HG03442 (cell line): ENCODE measurements at regions not wholly inside any gene's neighbourhood (a gene's known extent, or its start where the extent isn't known, plus 50 kb on each side); places are given as distances from the start of the nearest gene placed in this dataset.

Experiments
- ATAC-seq: cut with Tn5 transposase; IDR thresholded peaks from one replicate; pipeline ENCODE4 v1.9.1; 2021; ENCODE audit warnings: mild to moderate bottlenecking, moderate library complexity; ENCODE audit not compliant: unreplicated experiment

DNA sequence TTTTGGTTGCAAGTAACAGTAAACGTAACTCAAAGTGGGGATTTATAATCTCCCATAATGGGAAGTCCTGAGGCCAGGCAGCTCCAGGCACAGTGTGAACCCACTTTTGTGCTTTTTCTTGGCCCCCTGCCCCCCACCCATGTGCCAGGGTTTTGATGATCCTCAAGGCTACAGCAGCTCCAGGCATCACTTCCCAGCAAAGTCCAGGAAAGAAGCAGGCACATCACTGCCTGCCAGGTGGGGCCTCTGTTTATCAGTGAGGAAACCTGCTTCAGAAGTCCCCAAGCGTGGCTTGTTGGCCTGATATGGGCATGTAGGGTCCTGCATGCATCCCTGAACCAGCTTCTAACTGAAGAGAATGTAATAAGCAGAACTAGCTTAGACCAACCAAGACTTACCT lies 299.2 kb upstream of the SKOR2 start:
- ATAC-seq = no peak

DNA sequence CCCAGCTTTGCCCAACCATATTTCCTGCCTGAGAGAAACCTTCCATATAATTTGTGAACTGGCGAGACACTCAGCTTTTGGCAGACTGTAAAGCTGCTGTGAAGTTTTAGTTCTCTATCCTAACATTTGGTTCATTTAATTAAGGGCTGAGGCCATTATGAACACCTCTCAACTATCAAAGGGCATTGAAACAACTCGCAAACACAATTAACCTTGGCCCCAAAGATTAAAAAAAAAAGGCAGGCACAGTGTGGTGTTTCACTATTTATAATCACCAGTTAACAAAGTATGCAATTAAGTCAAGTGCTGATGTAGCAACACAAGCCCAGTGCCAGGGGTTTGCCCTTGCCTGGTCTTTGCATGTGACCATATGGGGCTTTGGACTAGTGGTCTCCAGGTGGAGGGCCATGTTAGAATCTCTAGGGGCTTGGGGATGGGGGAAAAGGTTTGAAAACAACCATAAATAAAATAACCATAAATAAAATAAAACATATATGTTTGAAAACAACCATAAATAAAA lies 297.6 kb upstream of the SKOR2 start:
- ATAC-seq = no peak

DNA sequence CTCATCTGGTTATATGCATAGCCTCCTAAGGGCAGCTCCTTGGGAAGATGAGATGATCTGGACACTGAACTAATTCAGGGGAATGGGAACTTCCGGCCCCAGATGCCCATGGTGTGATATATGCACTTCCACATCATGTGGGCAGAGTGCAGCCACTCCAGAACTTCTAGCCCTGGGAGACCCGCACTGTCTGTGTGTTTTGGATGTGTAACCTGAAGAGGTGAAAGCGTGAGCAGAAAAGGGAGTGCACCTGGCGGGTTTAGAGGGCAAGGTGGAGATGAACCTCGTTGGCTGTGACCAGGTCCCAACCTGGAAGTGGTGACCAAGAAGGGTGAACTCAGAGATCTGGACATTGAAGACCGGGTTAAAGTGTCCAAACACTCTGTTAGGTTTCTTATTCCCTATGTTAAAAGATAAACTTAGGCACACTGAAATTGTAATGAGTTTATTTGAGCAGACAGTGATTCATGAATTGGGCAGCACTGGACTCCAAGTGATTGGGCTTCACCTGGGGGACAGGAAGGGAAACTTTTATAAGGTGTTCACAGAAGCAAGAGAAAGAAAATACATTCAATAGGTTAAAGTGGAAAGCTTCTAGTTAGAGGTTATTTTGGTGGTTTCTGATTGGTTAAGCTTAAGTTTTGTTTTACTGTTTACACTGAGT lies 296.2 kb upstream of the SKOR2 start:
- ATAC-seq = no peak

DNA sequence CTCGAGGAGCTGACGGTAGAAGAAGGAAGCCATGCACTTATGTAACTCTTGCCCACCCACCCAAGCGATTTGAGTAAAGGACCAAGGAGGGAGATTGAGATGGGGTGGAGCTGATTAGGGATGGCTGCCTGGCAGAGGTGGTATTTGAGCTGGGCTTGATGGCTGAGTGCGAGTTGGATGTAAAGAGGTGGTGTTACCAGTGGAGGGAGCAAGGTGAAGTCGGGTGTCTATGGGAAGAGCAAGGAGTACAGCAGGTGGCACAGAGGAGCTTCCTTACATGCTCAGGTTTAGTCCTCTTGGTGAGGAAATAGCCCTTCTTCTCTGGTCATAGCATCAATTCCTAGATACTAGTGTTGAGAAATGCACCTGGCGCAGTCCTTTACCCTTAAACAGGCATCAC lies 294.2 kb upstream of the SKOR2 start:
- no peak for ATAC-seq

DNA sequence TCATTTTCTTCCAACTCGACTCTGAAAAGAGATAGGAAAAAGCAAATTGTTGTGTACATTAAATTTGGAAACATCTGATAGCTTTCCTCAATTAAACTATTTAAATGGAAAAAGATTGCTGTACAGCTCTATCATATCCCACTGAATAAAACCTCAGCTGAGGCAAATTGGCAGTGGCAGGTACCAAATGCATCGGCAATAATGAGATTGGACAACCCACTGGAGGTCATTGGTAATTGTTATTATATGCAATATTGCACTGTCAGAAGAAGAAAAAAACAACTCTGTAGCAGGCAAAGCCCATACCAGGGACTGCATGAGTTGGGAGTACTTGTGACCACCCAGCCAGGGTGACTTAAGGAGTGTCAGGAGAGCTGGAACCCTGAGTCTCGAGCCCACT lies 291.6 kb upstream of the SKOR2 start:
- no peak for ATAC-seq

DNA sequence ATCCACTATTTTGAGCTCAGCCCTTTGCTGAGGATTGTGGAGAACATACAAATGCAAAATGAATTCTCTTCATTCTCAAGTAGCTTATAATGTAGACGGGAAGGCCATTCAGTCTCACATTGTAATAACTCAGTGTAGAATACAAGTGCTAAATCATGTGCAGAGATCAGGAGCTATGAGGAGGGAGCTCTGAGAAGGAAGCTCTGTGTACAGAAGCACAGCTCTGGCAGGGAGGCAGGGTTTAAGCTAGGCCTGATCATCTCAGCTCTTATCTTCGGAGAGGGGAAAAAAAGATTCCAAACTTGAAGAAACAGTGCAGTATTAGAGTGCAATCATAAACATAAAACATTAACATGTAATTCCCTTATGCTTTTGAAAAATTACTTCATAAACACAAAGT lies 291.1 kb upstream of the SKOR2 start:
- no peak for ATAC-seq

DNA sequence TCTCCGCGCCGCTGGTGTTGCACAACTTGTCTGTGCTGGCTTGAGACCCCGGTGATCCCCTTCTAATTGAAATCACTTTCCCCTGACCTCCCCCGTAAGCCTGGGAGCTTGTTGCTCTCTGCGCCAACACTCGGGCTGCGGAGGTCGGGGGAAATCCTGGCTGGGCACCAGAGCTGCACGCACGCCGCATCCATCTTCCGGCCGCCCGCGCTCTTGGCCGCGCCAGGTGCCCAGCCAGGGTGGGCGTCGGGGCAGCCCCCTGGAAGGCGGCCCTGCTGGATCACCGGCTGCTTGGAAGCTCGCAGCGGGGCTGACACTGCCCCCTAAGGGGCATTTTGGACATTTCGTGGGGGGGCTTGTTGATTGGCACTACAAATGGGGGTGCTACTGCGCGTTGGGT lies 280.3 kb upstream of the SKOR2 start:
- no peak for ATAC-seq

DNA sequence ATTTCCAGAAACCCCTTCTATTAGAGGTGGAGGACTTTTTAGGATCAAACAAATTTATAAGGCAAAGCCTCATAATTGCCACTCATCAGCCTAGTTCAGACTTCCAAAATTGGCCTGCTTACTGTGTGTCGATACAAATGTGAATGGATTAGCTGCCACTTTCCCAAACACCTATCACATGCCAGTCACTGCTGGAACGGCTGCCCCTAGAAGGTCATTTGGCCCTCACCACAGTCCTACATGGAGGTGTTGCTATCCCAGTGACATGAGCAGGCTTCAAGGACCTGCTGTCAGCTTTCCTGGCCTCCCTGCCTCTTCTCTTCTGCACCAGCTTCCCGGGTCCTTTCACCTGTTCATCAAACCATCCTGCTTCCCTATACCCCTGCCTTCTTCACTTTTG lies 279.2 kb upstream of the SKOR2 start:
- ATAC-seq = no peak

DNA sequence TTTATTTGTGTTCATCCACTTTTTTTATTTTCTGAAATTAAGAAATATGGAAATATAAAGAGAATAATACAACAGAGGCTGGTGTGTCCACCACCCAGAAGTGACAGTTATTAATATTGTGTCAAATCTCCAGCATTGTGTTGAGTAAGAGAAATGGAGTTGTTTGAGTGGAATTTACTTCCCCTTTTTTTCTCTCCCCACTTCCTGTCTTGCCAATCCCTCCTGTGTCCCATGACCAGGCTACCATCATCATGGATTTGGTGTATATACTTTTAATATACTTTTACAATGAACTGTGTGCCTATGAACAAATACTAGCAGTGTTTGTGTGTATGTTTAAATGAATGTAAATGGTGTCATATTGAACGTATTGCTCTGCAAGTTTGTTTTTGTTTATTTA lies 276.9 kb upstream of the SKOR2 start:
- ATAC-seq = no peak

DNA sequence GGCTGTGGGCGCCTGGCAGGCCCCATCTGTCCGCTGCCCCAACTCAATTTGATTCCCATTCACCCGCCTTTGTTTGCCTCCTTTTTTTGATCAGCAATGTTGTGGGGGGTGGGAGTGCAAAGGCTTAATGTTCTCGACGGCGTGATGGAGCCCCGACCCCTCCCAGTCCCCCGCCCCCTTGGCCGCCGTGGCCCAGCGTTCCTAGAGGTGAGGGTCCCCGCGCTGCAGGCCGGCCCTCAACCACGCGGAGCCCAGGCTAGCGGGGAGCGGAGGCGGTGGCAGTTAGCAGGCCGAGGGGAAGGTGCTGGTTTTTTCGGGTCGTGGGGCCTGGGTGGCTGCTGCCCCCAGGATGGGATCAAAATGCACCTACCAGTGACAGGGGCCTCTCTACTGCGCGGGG lies 274.7 kb upstream of the SKOR2 start:
- no peak for ATAC-seq

DNA sequence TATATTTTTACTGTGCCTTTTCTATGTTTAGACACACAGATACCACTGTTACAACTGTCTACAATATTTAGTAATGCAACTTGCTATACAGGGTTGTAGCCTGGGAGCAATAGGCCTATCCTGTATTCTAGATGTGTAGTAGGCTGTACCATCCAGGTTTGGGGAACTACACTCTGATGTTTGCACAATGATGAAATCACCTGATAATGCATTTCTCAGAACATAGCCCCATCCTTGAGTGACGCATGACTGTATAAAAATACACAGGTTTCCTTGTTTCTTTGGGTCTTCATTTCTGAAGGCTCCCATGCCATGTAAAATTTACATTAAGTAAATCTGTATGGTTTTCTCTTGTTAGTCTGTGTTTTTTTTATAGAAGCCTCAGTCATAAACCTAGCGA lies 270.9 kb upstream of the SKOR2 start:
- ATAC-seq = no peak

DNA sequence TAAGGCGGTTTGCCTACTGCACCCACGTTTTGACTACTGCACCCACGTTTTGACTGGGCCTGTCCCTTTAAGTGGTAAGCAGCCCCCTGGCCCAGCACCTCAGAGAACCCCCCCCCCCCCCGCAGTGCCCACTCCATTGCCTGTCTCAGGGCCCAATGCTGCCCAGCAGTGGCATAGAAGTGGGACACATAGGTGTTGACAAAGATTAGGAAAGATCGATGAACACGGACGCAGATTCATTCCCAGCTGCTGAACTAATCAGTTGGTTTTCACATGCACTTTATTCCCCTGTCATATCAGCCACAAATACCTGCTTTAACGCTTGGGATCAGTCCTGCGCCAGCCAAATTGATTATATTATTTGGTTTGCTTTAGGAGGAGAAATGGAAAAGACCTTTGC lies 268.8 kb upstream of the SKOR2 start:
- ATAC-seq = no peak

DNA sequence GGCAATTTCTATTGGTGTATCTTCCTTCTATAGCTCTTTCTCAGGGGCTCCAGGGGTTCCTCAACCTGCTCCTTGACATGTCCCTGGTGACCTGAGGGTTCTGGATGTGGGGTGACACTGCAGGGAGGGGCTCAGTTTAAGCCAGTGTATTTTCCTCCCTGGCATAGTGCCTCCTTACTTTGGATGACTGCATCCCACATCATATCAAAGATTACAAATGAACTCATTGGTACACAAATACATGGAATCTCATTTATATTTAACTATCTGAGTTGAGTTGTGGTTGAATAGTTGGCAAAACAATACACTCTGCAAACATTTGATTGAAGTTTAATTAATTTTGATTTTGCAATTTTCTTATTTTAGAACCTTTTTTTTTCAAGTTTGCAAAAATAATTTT lies 268.2 kb upstream of the SKOR2 start:
- ATAC-seq = no peak

DNA sequence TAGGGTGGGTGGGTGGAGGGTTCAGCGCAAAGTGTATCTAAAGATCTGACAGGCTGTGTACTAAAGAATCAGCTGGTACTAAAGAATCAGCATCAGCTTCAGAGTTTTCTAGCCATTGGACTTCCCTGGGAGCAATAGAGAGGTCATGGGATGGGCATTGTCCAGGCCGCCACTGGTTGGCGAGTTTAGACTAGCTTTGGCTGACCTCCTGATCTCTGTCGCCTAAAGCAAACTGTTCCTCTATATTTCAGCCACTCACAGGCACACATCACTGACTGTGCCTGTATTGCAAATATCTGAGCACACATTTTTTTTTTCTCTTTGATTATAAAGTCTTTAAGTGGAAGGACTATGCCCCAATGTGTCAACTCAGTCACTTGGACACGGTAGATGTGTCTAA lies 267.8 kb upstream of the SKOR2 start:
- ATAC-seq = no peak

DNA sequence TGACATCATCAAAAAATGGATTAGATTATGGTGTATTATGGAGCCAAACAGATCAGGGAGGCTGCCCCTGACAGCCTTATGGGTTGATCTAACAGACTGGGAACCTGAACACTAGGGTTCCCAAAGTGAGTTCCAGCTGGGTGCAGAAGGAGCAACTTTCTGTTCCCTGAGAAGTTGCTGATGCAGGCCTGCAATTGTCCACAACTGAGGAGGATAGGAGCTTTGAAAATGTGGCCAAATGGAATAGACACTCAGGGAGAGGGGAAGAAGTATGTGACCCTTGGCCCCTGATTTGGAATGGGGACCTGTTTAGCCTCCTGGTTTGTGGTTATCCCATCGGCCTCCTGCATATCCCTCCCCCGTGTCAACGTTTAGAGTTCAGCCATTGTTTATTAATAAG lies 262.2 kb upstream of the SKOR2 start:
- no peak for ATAC-seq

DNA sequence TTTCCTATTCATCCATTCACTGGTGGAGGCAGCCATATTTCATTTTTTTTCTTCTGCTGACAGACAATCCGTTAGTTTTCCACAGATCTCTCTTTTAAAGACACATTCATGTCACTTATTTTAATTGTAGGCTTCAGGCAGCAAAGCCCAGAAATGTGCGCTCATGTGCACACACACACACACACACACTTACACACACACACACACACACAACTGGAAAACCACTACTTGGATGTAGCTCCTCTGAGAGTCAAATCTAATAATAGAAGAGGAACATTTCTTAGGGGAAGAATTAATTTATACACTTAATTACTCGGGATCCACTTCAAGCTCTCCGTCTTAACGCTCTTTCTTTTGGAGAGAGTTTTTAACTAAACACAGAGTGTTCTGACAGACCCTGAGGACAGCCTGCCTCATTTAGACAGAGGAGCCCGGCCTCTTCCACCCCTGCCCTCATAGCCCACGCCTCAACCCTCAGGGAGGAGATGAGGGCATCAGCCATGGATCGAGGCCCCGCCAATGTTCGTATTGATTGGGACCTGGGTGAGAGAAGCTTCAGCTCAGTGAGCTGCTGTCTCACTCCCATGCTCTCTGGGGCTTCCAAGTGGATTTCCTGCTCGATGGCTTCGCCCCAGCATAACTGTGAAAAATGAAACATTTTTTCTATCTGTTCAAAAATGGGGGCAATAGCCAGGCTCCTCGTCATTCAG lies 261.4 kb upstream of the SKOR2 start:
- ATAC-seq = no peak

DNA sequence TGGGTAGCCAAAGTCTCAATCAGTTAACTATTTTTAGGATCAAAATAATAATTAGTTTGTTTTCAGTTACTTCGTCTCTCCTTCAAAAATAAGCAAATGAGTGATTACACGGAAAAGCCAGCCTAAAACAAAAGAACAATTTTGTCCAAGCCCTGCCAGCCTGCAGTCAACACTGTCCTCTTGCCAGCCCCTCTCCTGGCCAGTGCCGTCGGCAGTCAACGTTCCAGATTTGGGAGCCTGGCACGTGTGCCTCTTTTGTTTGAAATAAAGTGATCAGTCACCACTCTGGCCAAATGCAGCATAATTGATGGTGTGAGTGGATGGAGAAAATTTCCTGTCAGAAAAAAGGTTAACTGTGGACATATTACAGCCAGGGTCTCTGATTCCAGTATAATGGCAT lies 260.6 kb upstream of the SKOR2 start:
- ATAC-seq = no peak

DNA sequence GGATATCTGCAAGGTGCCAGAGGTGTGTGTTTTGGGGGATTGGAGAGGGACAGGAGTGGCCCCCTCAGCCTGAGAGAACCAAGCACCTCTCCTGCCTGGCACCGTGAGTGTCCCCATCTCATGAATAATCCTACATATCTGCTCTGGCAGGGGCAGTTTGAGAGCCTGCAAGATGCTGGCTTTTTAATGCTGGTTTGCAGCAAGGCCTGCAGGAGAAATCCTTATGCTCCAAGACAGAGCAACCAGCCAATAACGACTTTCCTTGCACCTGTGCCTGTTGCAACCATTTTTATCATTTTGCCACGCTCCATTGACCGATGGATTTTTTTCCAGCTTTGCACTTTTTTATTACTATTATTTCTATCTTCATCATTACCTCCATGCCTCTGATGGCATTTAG lies 259.4 kb upstream of the SKOR2 start:
- no peak for ATAC-seq

DNA sequence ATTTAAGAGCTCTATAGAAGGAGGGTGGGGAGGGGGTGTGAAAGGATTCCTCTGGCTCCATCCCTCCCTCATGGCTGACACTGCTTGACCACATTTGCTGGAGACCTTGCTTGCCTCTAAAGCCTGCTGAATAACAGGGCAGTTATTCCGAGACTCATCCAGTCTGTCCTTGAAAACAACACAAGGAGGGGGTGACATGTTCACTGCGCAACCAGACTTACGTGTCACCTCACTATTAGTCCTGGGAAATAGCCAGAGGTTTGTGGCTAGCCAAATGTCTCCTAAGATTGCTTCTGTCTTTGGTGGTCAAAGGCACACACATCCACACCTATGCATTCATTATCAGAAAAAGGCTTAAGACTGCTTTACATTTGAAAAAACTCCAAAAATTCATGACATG lies 256.2 kb upstream of the SKOR2 start:
- no peak for ATAC-seq

DNA sequence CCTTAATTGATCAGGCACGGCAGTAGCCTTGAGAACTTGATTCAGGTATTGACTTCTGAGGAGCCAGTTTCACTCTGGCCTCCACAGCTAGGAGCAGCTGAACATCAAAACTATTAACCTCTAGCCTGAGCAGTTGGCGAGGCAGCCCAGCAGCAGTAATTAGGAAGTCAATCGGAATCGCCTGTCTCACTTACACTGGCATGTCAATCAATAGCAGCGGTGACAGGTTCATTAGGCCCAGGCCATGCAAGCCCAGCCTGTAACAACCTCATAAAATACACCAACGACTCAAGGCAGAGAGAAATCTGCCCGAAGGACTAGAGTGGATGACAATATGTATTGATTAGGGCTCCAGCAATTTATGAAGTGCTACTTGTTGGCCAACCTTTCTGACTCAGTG lies 255.4 kb upstream of the SKOR2 start:
- no peak for ATAC-seq

DNA sequence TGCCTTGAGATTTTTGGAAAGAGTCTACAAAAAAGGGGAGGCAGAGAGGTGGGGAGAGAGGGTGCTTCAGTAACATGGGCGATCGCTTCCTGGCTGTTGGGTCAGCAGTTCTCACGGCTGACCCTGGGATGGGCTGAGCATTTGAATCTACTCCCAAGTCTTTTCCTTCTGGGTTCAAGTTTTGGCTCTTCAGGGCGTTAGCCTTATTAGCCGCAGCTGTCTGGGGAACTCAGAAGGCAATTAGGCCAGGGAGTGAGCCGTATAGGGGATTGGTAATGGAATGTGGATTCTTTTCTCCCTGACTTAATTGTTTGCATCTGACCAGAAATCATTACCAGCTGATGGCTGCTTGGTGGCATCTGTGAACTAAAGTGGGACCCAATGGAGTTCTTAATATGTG lies 250.5 kb upstream of the SKOR2 start:
- no peak for ATAC-seq

DNA sequence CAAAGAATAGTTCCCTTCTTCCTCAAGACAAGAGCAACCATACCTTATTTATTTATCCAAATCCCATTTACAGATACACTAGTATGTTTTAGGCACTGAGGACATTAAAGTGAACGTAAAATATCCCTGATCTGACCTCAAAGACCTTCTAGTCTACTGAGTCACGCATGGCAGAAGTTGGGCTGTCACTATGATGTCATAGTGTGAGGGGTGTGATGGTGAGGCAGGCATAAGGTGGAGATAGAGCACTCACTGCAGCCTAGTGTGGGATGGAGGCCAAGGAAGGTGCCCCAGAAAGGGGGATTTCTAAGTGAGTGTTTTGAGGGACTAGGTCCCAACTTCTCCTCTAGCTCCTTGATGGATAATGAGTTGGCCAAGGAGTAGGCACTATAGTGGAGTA lies 249.5 kb upstream of the SKOR2 start:
- ATAC-seq = no peak

DNA sequence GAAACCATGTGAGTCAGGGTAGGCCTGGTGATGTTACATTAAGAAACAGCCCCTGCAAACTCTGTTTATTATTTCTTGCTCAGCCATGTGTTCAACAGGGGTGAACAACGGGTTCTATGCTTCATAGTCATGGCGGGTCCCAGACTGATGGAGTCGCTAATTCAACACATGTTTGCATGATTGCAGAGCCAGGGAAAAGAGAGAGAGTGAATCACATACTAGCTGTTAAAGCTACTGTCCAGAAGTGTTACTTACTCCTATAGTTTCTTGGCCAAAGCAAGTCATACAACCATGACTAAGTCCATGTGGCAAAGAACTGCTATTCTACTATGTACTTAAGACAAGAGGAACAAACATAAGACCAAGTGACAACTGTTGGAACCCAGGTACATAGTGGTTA lies 241.2 kb upstream of the SKOR2 start:
- no peak for ATAC-seq
